IMR-90 (cell line): ENCODE measurements at regions not wholly inside any gene's neighbourhood (a gene's known extent, or its start where the extent isn't known, plus 50 kb on each side); places are given as distances from the start of the nearest gene placed in this dataset.

Experiments used
- ATAC-seq: fragments of 200-7000 bp; cut with Tn5 transposase; 2 replicates; pipeline ENCODE4 v1.9.1; 2020; ENCODE audit warnings: low read depth, mild to moderate bottlenecking, moderate library complexity
- BruUV-seq: library from RNA; stranded (reverse); fragments of 400-500 nt; replicated peaks from 2 replicates; lab custom pipeline; 2021; lab: Mats Ljungman, UMichigan
- CTCF ChIA-PET: fragments of 300-600 bp; formaldehyde crosslinking; extraction: SDS; loops from one replicate; lab custom pipeline; 2021; ENCODE audit warnings: antibody characterized with exemption; lab: Yijun Ruan, JAX
- POLR2A ChIA-PET: fragments of 300-600 bp; sonication (Branson Sonifier 250); formaldehyde crosslinking; loops from one replicate; lab custom pipeline; 2022; ENCODE audit warnings: antibody characterized with exemption; ENCODE audit not compliant: unreplicated experiment; lab: Charles Lee
- DNase-seq: peaks from one replicate; pipeline ENCODE4 v3.0.0; 2013
- H2AFZ ChIP-seq: replicated peaks from 2 replicates; pipeline ENCODE3; 2013; ENCODE audit warnings: low read length, mild to moderate bottlenecking; ENCODE audit not compliant: poor library complexity
- H2AK5ac ChIP-seq: 2 replicates; pipeline ENCODE4 v1.6.1; 2013; ENCODE audit warnings: low read depth, low read length, inconsistent platforms
- H2AK9ac ChIP-seq: replicated peaks from 2 replicates; pipeline ENCODE3; 2013; ENCODE audit warnings: mild to moderate bottlenecking, low read depth, low read length, moderate library complexity; ENCODE audit not compliant: poor library complexity
- H2BK120ac ChIP-seq: 2 replicates; pipeline ENCODE4 v1.6.1; 2013; ENCODE audit warnings: low read depth, low read length, inconsistent platforms
- H2BK15ac ChIP-seq: 3 replicates; pipeline ENCODE4 v1.6.1; 2013; ENCODE audit warnings: low read depth, low read length, inconsistent platforms
- H2BK20ac ChIP-seq: 2 replicates; pipeline ENCODE4 v1.6.1; 2013; ENCODE audit warnings: low read depth, mild to moderate bottlenecking, inconsistent platforms, low read length, moderate library complexity
- H2BK5ac ChIP-seq: 2 replicates; pipeline ENCODE4 v1.6.1; 2013; ENCODE audit warnings: mild to moderate bottlenecking, low read depth, low read length, inconsistent platforms; ENCODE audit not compliant: poor library complexity, severe bottlenecking
- H3K14ac ChIP-seq: replicated peaks from 2 replicates; pipeline ENCODE4 v1.6.1; 2013; ENCODE audit warnings: low read depth, low read length, inconsistent platforms
- H3K18ac ChIP-seq: 2 replicates; pipeline ENCODE4 v1.6.1; 2013; ENCODE audit warnings: low read depth, low read length, control low read depth
- H3K23ac ChIP-seq: 2 replicates; pipeline ENCODE4 v1.6.1; 2013; ENCODE audit warnings: low read depth, low read length, inconsistent platforms
- H3K27ac ChIP-seq: 2 replicates; pipeline ENCODE4 v1.5.1; 2013; ENCODE audit warnings: mild to moderate bottlenecking, control low read depth, low read length; ENCODE audit not compliant: insufficient read depth
- H3K27me3 ChIP-seq: 2 replicates; pipeline ENCODE4 v1.6.1; 2013; ENCODE audit warnings: low read length; ENCODE audit not compliant: control insufficient read depth, insufficient read depth
- H3K36me3 ChIP-seq: 2 replicates; pipeline ENCODE4 v1.6.1; 2013; ENCODE audit warnings: low read length, mixed read lengths; ENCODE audit not compliant: control insufficient read depth, insufficient read depth
- H3K4ac ChIP-seq: 2 replicates; pipeline ENCODE4 v1.6.1; 2013; ENCODE audit warnings: low read depth, low read length, inconsistent platforms
- H3K4me1 ChIP-seq: 2 replicates; pipeline ENCODE4 v1.6.1; 2013; ENCODE audit warnings: low read length, mixed read lengths; ENCODE audit not compliant: control insufficient read depth, insufficient read depth
- H3K4me2 ChIP-seq: 2 replicates; pipeline ENCODE4 v1.6.1; 2013; ENCODE audit warnings: low read depth, mild to moderate bottlenecking, control low read depth, low read length, moderate library complexity
- H3K4me3 ChIP-seq: 2 replicates; pipeline ENCODE4 v1.5.1; 2013; ENCODE audit warnings: low read depth, mild to moderate bottlenecking, control low read depth, low read length, moderate library complexity; ENCODE audit not compliant: insufficient read depth
- H3K56ac ChIP-seq: 2 replicates; pipeline ENCODE4 v1.6.1; 2013; ENCODE audit warnings: low read length, inconsistent platforms; ENCODE audit not compliant: insufficient read depth; ENCODE audit errors: extremely low read depth
- H3K79me1 ChIP-seq, 2 experiments: 2 replicates each; pipeline ENCODE4 v1.6.1; 2013; ENCODE audit warnings: low read length in 2 of 2, inconsistent platforms in 1 of 2, low read depth in 1 of 2
- H3K9ac ChIP-seq: 2 replicates; pipeline ENCODE4 v1.6.1; 2013; ENCODE audit warnings: low read depth, low read length, control low read depth
- H3K9me1 ChIP-seq: 2 replicates; pipeline ENCODE4 v1.6.1; 2013; ENCODE audit warnings: low read length, inconsistent platforms; ENCODE audit not compliant: insufficient read depth
- H3K9me3 ChIP-seq: 2 replicates; pipeline ENCODE4 v1.6.1; 2013; ENCODE audit warnings: low read length; ENCODE audit not compliant: control insufficient read depth, insufficient read depth
- H4K20me1 ChIP-seq: 2 replicates; pipeline ENCODE4 v1.6.1; 2013; ENCODE audit warnings: low read length, inconsistent platforms; ENCODE audit not compliant: insufficient read depth
- H4K5ac ChIP-seq: 2 replicates; pipeline ENCODE4 v1.6.1; 2013; ENCODE audit warnings: mild to moderate bottlenecking, low read depth, low read length, control low read depth
- H4K8ac ChIP-seq, 2 experiments: 2 replicates each; pipeline ENCODE4 v1.6.1; 2013; ENCODE audit warnings: low read depth in 2 of 2, low read length in 2 of 2, control low read depth in 1 of 2, inconsistent platforms in 1 of 2
- H4K91ac ChIP-seq: 2 replicates; pipeline ENCODE4 v1.6.1; 2013; ENCODE audit warnings: low read depth, low read length, inconsistent platforms; ENCODE audit not compliant: insufficient read depth
- BHLHE40 ChIP-seq: fragments of 150-350 bp; IDR thresholded peaks from 2 replicates; pipeline ENCODE4 v1.6.1; 2016; ENCODE audit warnings: mild to moderate bottlenecking, low read depth, low read length
- CEBPB ChIP-seq: IDR thresholded peaks from 2 replicates; pipeline ENCODE4 v1.6.1; 2012; ENCODE audit warnings: low read depth, low read length, improper control_type of control experiment
- CHD1 ChIP-seq: IDR thresholded peaks from 2 replicates; pipeline ENCODE4 v1.6.1; 2012; ENCODE audit warnings: low read depth, low read length, improper control_type of control experiment
- FOS ChIP-seq: fragments of 150-350 bp; IDR thresholded peaks from 2 replicates; pipeline ENCODE4 v1.6.1; 2016; ENCODE audit warnings: low read depth, low read length
- MAFK ChIP-seq: IDR thresholded peaks from 2 replicates; pipeline ENCODE4 v1.6.1; 2012; ENCODE audit warnings: low read depth, low read length, improper control_type of control experiment
- MAZ ChIP-seq: IDR thresholded peaks from 2 replicates; pipeline ENCODE4 v1.6.1; 2012; ENCODE audit warnings: low read depth, mild to moderate bottlenecking, low read length, improper control_type of control experiment, moderate library complexity, borderline replicate concordance
- MXI1 ChIP-seq: IDR thresholded peaks from 2 replicates; pipeline ENCODE4 v1.6.1; 2012; ENCODE audit warnings: low read depth, mild to moderate bottlenecking, low read length, moderate library complexity, borderline replicate concordance
- NFE2L2 ChIP-seq: fragments of 150-350 bp; IDR thresholded peaks from 2 replicates; pipeline ENCODE4 v1.6.1; 2016; ENCODE audit warnings: low read depth, mild to moderate bottlenecking, low read length
- POLR2A ChIP-seq: IDR thresholded peaks from 2 replicates; pipeline ENCODE4 v1.6.1; 2012; ENCODE audit warnings: mild to moderate bottlenecking, low read depth, low read length
- RAD21 ChIP-seq: IDR thresholded peaks from 2 replicates; pipeline ENCODE4 v1.6.1; 2012; ENCODE audit warnings: low read length, improper control_type of control experiment
- RCOR1 ChIP-seq: IDR thresholded peaks from 2 replicates; pipeline ENCODE4 v1.6.1; 2012; ENCODE audit warnings: mild to moderate bottlenecking, low read length, improper control_type of control experiment; ENCODE audit not compliant: insufficient replicate concordance
- RFX5 ChIP-seq: IDR thresholded peaks from 2 replicates; pipeline ENCODE4 v1.8.0; 2012; ENCODE audit warnings: low read depth, mild to moderate bottlenecking, low read length, moderate library complexity
- SMC3 ChIP-seq: fragments of 150-350 bp; IDR thresholded peaks from 2 replicates; pipeline ENCODE4 v1.6.1; 2016; ENCODE audit warnings: low read depth, mild to moderate bottlenecking, antibody characterized with exemption, low read length, moderate library complexity
- USF2 ChIP-seq: fragments of 150-350 bp; IDR thresholded peaks from 2 replicates; pipeline ENCODE4 v1.6.1; 2017; ENCODE audit warnings: mild to moderate bottlenecking, antibody characterized with exemption, low read length, low read depth
- WGBS, 2 experiments: methylation state at CpG; one replicate each; pipeline versions ENCODE4 v1.1.5 to v1.1.7; 2013; ENCODE audit warnings: missing lambda C conversion rate in 2 of 2; ENCODE audit not compliant: insufficient read length in 1 of 2; ENCODE audit errors: extremely low coverage in 2 of 2; 5-methylcytosine and 5-hydroxymethylcytosine counted together
- dilution Hi-C: fragments of 300-500 bp; cut with HindIII; formaldehyde crosslinking; loops from one replicate; pipeline ENCODE4 v1.14.3; 2018; ENCODE audit warnings: low sequenced_read_pairs; ENCODE audit not compliant: unreplicated experiment
- in situ Hi-C: fragments of 300-500 bp; cut with MboI; formaldehyde crosslinking; loops from 3 replicates; pipeline ENCODE4 v1.14.3; 2019; ENCODE audit warnings: low sequenced_read_pairs, inconsistent platforms, mixed read lengths
- intact Hi-C: fragments of 100-400 bp; cut with micrococcal nuclease; formaldehyde crosslinking; loops from 2 replicates; pipeline ENCODE4 v1.10.0; 2022
- TF ChIP-seq, protein P1 (sequence below): conservative IDR thresholded peaks from 2 replicates; pipeline ENCODE4 v1.5.1; 2012; ENCODE audit warnings: mild to moderate bottlenecking, low read depth, low read length, improper control_type of control experiment

DNA sequence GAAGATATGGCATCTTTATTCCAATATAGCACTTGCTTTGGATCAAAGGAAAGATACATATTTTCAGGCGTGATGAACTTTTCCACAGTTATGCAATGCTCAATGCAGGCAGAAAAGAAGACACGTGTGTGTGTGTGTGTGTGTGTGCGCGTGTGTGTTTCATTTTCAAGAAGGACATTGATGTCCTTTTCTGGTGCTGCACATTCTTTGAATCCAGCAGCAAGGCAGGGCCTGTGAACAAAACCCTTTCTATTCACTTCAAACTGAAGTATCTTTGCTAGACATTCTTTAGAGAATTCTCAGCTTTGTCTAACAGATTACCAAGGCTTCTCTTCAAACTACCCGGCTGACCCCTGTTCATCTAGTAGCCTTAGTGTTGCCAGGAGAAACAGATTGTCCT lies 124.6 kb downstream of the CD47 start:
- BruUV-seq: no TSS peak
- ATAC-seq: no peak
- Histone ChIP-seq H4K91ac (no peak overlapping the region), H3K27ac (no peak overlapping the region), H3K4me2 (no peak overlapping the region), H3K9me1 (no peaks in the 10 kb centered on the region), H3K23ac (no peak overlapping the region), H4K20me1 (no peaks in the 10 kb centered on the region), H3K14ac (no peak overlapping the region), H3K18ac (no peak overlapping the region), H3K36me3 (no peaks in the 10 kb centered on the region), H3K9ac (no peak overlapping the region), H2BK120ac (no peak overlapping the region), H4K5ac (no peak overlapping the region), H2BK20ac (no peak overlapping the region), H3K4me1 (no peaks in the 10 kb centered on the region), H3K27me3 (peaks cover 5% of the 10 kb centered on the region), H2AK9ac (no peak overlapping the region), H3K4ac (no peak overlapping the region), H2BK15ac (no peak overlapping the region), H2AK5ac (no peak overlapping the region), H2BK5ac (no peak overlapping the region), H4K8ac (no peak overlapping the region), H3K4me3 (no peak overlapping the region), H3K79me1 (no peaks in the 10 kb centered on the region), H3K56ac (no peak overlapping the region), H2AFZ (no peak overlapping the region), H3K9me3 (no peaks in the 10 kb centered on the region)
- TF ChIP-seq CEBPB (no peak), SMC3 (no peak), RFX5 (no peak), POLR2A (no peak), USF2 (no peak), FOS (no peak), NFE2L2 (no peak), CHD1 (no peak), BHLHE40 (no peak), RAD21 (no peak), RCOR1 (no peak), MXI1 (no peak), MAZ (no peak), MAFK (no peak)
- TF ChIP-seq, protein P1, sequence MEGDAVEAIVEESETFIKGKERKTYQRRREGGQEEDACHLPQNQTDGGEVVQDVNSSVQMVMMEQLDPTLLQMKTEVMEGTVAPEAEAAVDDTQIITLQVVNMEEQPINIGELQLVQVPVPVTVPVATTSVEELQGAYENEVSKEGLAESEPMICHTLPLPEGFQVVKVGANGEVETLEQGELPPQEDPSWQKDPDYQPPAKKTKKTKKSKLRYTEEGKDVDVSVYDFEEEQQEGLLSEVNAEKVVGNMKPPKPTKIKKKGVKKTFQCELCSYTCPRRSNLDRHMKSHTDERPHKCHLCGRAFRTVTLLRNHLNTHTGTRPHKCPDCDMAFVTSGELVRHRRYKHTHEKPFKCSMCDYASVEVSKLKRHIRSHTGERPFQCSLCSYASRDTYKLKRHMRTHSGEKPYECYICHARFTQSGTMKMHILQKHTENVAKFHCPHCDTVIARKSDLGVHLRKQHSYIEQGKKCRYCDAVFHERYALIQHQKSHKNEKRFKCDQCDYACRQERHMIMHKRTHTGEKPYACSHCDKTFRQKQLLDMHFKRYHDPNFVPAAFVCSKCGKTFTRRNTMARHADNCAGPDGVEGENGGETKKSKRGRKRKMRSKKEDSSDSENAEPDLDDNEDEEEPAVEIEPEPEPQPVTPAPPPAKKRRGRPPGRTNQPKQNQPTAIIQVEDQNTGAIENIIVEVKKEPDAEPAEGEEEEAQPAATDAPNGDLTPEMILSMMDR: no peak
- in situ Hi-C loops: no loop called here
- POLR2A ChIA-PET: no interaction called here
- dilution Hi-C loops: no loop called here
- CTCF ChIA-PET: no interaction called here
- no peak for DNase-seq
- intact Hi-C loops: no loop called here
- no CpG with 5 or more reads among the region's 5 CpGs for WGBS, 2 experiments
